SU-DHL-6 (cell line): ENCODE measurements at regions not wholly inside any gene's neighbourhood (a gene's known extent, or its start where the extent isn't known, plus 50 kb on each side); places are given as distances from the start of the nearest gene placed in this dataset.

Experiments used
- CTCF ChIP-seq: fragments of 200-600 bp; sonication (generic); IDR thresholded peaks from one replicate; pipeline ENCODE4 v1.5.1; 2017; ENCODE audit warnings: antibody characterized with exemption, mild to moderate bottlenecking, low read length, moderate library complexity; ENCODE audit not compliant: insufficient read depth, poor library complexity, severe bottlenecking
- EZH2phosphoT487 ChIP-seq: fragments of 200-600 bp; sonication (generic), shearing (Covaris generic); conservative IDR thresholded peaks from 2 replicates; pipeline ENCODE4 v1.6.1; 2018; ENCODE audit warnings: mild to moderate bottlenecking, antibody characterized with exemption, low read length, moderate library complexity, mixed read lengths

DNA sequence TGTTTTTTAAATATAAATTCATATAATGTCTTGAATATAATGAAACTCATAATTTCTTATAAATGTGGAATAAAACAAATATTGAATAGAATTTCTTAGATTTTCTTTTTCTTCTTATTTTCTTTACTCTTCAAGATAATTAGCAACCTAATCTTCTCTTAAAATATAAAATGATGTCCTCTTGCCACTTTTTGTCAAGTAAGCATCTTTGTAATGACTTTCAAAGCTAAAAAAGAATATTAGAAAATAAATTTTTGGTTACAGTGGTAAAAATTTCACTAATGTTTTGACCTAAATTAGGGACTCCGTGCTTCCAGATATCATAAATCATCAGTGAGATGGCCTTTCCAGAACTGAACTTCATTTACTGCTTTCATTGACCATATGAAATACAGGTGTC is 846.4 kb downstream of the FRK start:
- TF ChIP-seq CTCF (no peak), EZH2phosphoT487 (no peak)
